ENCODE measurements at regions not wholly inside any gene's neighbourhood (a gene's known extent, or its start where the extent isn't known, plus 50 kb on each side); places are given as distances from the start of the nearest gene placed in this dataset.

GRCh38 chr7:81031996-81032395 lies 113.1 kb upstream of the SEMA3C start:
- TF ChIP-seq ZNF121 (CRISPR knock-in tag; IDR thresholded peaks at IDR 0.05) (no peak), CTCF (IDR thresholded peaks at IDR 0.05) (no peak), ELF4 (CRISPR knock-in tag; IDR thresholded peaks at IDR 0.05; ENCODE audit: low read depth) (no peak), ETV6 (CRISPR knock-in tag; IDR thresholded peaks at IDR 0.05) (no peak), TEAD4 (CRISPR knock-in tag; IDR thresholded peaks at IDR 0.05) (no peak), PREB (CRISPR knock-in tag; IDR thresholded peaks at IDR 0.05; ENCODE audit: borderline replicate concordance) (no peak), FOXP4 (CRISPR knock-in tag; IDR thresholded peaks at IDR 0.05) (no peak), ATF2 (CRISPR knock-in tag; IDR thresholded peaks at IDR 0.05; ENCODE audit: borderline replicate concordance, low read depth) (no peak), CREB1 (CRISPR knock-in tag; IDR thresholded peaks at IDR 0.05) (no peak), SP1 (CRISPR knock-in tag; conservative IDR thresholded peaks at IDR 0.05) (no peak), USF1 (CRISPR knock-in tag; IDR thresholded peaks at IDR 0.05) (no peak)
